ENCODE measurements at regions not wholly inside any gene's neighbourhood (a gene's known extent, or its start where the extent isn't known, plus 50 kb on each side); places are given as distances from the start of the nearest gene placed in this dataset.
"Not testable (repeated sequence)": the region's sequence is repeated elsewhere in the genome, so short reads cannot be mapped to it uniquely, and the experiment has no call there.

DNA sequence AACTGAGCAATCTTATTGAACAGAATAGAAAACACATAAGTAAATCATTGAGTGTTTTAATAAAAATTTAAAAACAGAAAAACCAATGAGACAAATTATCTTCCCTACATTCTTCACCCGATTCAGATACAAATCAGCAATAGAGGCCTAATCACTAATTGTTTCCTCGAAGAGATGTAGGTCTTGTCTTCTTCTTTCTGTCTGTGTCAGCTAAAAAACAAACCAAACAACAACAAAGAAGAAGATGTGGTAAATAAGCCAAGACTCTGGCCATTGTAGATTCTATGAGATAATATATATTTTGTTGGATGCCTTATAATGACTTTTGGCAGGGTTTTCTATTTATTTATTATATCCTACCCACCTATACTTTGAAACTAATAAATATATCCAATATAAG is 200.9 kb upstream of the FSIP2 start:
- Histone ChIP-seq H3K4me3 (ENCODE audit: low read depth, low read length) (no peak overlapping the region), H3K36me3 (ENCODE audit: control insufficient read depth, insufficient read depth, low read length) (no peaks in the 10 kb centered on the region), H3K27me3 (ENCODE audit: control insufficient read depth, insufficient read depth, low read length) (no peaks in the 10 kb centered on the region)
- TF ChIP-seq CTCF (IDR thresholded peaks at IDR 0.05; ENCODE audit: insufficient read depth, low read length, severe bottlenecking): no peak
- DNase-seq (ENCODE audit: low read depth) (no peak), FAIRE-seq (no peak)

DNA sequence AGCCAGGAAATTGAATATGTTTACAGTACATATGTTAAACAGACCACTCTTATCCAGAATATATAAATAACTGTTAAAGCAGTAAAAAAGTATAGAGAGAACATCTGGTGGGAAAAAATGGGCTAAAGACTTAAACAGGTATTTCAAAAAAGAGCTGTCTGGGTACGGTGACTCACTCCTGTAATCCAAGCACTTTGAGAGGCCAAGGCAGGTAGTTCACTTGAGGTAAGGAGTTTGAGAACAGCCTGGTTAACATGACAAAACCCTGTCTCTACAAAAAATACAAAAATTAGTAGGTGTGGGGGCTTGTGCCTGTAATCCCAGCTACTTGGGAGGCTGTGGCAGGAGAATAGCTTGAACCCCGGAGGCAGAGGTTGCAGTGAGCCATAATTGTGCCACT is 171.4 kb upstream of the FSIP2 start:
- FAIRE-seq (no peak), DNase-seq (ENCODE audit: low read depth) (peak; percentile 39)
- no peak for TF ChIP-seq CTCF (IDR thresholded peaks at IDR 0.05; ENCODE audit: insufficient read depth, low read length, severe bottlenecking)
- no peaks in the 10 kb centered on the region for H3K36me3 ChIP-seq (ENCODE audit: control insufficient read depth, insufficient read depth, low read length)
- no peak overlapping the region for H3K4me3 ChIP-seq (ENCODE audit: low read depth, low read length)
- no peaks in the 10 kb centered on the region for H3K27me3 ChIP-seq (ENCODE audit: control insufficient read depth, insufficient read depth, low read length)

DNA sequence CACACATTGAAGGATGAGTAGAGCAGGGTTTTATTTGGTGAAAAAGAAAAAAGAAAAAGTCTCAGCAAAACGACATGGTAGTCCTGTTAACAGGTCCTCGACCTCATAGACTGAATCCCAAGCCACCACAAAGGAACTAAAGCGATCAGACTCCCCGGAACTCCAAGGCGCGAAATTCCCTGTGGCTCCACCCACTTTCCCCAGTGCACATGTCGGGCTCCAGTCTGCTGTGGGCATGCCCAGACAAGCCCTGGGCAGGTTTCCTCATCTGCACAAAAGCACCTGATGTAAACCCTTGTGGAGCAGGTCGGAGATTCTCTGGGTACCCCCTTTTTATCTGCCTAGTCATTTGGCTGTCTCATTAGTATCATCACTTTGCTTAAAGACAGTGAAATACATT is 170.7 kb upstream of the FSIP2 start:
- Histone ChIP-seq H3K36me3 (ENCODE audit: control insufficient read depth, insufficient read depth, low read length) (no peaks in the 10 kb centered on the region), H3K27me3 (ENCODE audit: control insufficient read depth, insufficient read depth, low read length) (no peaks in the 10 kb centered on the region), H3K4me3 (ENCODE audit: low read depth, low read length) (no peak overlapping the region)
- FAIRE-seq (no peak), DNase-seq (ENCODE audit: low read depth) (no peak)
- no peak for TF ChIP-seq CTCF (IDR thresholded peaks at IDR 0.05; ENCODE audit: insufficient read depth, low read length, severe bottlenecking)

DNA sequence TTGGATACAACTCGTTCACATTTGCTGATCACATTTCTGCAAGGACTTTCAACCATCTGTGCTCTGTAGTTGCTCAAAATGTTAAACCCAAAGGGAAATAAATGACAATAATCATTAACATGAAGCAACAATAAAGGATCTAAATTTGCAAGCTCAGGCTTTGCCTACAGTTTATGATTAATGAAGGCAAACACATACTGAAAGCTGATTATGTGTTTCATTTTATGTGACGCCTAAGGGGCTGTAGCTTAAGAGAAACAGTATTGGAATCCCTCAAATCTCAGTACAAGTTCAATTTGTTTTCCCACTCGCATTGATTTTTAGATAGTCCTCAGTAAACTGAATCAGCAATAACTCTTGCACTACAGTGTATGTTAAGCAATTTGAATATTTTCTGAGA is 160.3 kb upstream of the FSIP2 start:
- DNase-seq (ENCODE audit: low read depth) (no peak), FAIRE-seq (no peak)
- no peak overlapping the region for H3K4me3 ChIP-seq (ENCODE audit: low read depth, low read length)
- H3K27me3 ChIP-seq (ENCODE audit: control insufficient read depth, insufficient read depth, low read length): no peaks in the 10 kb centered on the region
- H3K36me3 ChIP-seq (ENCODE audit: control insufficient read depth, insufficient read depth, low read length): no peaks in the 10 kb centered on the region
- no peak for TF ChIP-seq CTCF (IDR thresholded peaks at IDR 0.05; ENCODE audit: insufficient read depth, low read length, severe bottlenecking)

- H3K4me3 ChIP-seq (ENCODE audit: low read depth, low read length): no peak overlapping the region
- H3K27me3 ChIP-seq (ENCODE audit: control insufficient read depth, insufficient read depth, low read length): no peaks in the 10 kb centered on the region
- FAIRE-seq: peak; percentile 36
- DNase-seq (ENCODE audit: low read depth): peak; percentile 97
- no peak for TF ChIP-seq CTCF (IDR thresholded peaks at IDR 0.05; ENCODE audit: insufficient read depth, low read length, severe bottlenecking)
- no peaks in the 10 kb centered on the region for H3K36me3 ChIP-seq (ENCODE audit: control insufficient read depth, insufficient read depth, low read length)
Observed at GRCh38 chr2:185583058-185583816, 155.4 kb upstream of the FSIP2 start.

GRCh38 chr2:185585165-185585564 is 153.4 kb upstream of the FSIP2 start:
- peak; percentile 45 for DNase-seq (ENCODE audit: low read depth)
- not testable (repeated sequence) for FAIRE-seq; H3K27me3 ChIP-seq (ENCODE audit: control insufficient read depth, insufficient read depth, low read length); H3K4me3 ChIP-seq (ENCODE audit: low read depth, low read length); H3K36me3 ChIP-seq (ENCODE audit: control insufficient read depth, insufficient read depth, low read length)

DNA sequence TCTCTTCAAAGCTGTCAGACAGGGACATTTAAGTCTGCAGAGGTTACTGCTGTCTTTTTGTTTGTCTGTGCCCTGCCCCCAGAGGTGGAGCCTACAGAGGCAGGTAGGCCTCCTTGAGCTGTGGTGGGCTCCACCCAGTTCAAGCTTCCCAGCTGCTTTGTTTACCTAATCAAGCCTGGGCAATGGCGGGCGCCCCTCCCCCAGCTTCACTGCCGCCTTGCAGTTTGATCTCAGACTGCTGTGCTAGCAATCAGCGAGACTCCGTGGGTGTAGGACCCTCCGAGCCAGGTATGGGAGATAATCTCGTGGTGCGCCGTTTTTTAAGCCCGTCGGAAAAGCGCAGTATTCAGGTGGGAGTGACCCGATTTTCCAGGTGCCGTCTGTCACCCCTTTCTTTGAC is 147.3 kb upstream of the FSIP2 start:
- H3K36me3 ChIP-seq (ENCODE audit: control insufficient read depth, insufficient read depth, low read length); H3K27me3 ChIP-seq (ENCODE audit: control insufficient read depth, insufficient read depth, low read length); FAIRE-seq; DNase-seq (ENCODE audit: low read depth); H3K4me3 ChIP-seq (ENCODE audit: low read depth, low read length): not testable (repeated sequence)

Measured in bronchial epithelial cell (primary cell).